HCT116 (cell line): ENCODE measurements at regions not wholly inside any gene's neighbourhood (a gene's known extent, or its start where the extent isn't known, plus 50 kb on each side); places are given as distances from the start of the nearest gene placed in this dataset.

Experiments used
- EZH2 ChIP-seq: fragments of 200-600 bp; sonication (generic); IDR thresholded peaks from 2 replicates; pipeline ENCODE4 v1.6.1; 2017; ENCODE audit warnings: antibody characterized with exemption, mixed run types
- POLR2A ChIP-seq: IDR thresholded peaks from 2 replicates; pipeline ENCODE4 v1.7.0; 2011; ENCODE audit warnings: borderline replicate concordance; ENCODE audit not compliant: insufficient read depth, insufficient read length; ENCODE audit errors: extremely low read depth
- POLR2AphosphoS5 ChIP-seq: IDR thresholded peaks from 2 replicates; pipeline ENCODE4 v1.6.1; 2011; ENCODE audit warnings: mild to moderate bottlenecking, low read depth, low read length, moderate library complexity
- TF ChIP-seq, protein P1 (sequence below), 3 experiments: fragments of 200-600 bp in 1 of 3; sonication (generic) in 1 of 3; IDR thresholded peaks in 2 of 3; conservative IDR thresholded peaks in 1 of 3; 2 replicates each; pipeline ENCODE4 v1.5.1; 2012 to 2017; ENCODE audit warnings: low read depth in 2 of 3, low read length in 2 of 3, antibody characterized with exemption in 1 of 3, borderline replicate concordance in 1 of 3, control low read depth in 1 of 3, mild to moderate bottlenecking in 1 of 3, mixed read lengths in 1 of 3, mixed run types in 1 of 3, moderate library complexity in 1 of 3; ENCODE audit not compliant: insufficient read depth in 1 of 3
- TF ChIP-seq, protein P2 (sequence below): IDR thresholded peaks from 2 replicates; pipeline ENCODE4 v1.6.1; 2012

DNA sequence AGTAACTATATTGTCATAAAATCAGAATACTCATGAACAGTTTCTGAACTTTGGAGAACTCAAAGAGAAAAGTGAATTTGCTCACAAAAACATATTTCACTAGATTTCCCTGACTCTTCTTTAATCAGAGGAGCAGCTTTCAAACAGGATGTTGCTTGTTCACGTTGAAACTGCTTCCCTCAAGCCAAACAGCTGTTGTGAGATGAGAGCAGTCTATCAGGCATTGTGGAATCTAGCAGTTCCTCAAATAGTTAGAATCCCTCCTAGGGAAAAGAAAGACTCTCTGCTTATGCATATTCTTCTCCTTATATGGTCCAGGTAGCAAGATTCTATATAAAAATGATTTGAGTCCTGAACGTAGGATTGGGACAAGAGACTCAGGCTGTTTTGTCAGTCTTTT is 1012.1 kb downstream of the FAM133A start:
- TF ChIP-seq, protein P1, sequence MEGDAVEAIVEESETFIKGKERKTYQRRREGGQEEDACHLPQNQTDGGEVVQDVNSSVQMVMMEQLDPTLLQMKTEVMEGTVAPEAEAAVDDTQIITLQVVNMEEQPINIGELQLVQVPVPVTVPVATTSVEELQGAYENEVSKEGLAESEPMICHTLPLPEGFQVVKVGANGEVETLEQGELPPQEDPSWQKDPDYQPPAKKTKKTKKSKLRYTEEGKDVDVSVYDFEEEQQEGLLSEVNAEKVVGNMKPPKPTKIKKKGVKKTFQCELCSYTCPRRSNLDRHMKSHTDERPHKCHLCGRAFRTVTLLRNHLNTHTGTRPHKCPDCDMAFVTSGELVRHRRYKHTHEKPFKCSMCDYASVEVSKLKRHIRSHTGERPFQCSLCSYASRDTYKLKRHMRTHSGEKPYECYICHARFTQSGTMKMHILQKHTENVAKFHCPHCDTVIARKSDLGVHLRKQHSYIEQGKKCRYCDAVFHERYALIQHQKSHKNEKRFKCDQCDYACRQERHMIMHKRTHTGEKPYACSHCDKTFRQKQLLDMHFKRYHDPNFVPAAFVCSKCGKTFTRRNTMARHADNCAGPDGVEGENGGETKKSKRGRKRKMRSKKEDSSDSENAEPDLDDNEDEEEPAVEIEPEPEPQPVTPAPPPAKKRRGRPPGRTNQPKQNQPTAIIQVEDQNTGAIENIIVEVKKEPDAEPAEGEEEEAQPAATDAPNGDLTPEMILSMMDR (IDR thresholded peaks at IDR 0.05 in 2 of 3, conservative IDR thresholded peaks at IDR 0.05 in 1 of 3; ENCODE audit: borderline replicate concordance in 1 of 3, insufficient read depth in 1 of 3, low read depth in 2 of 3, low read length in 2 of 3): no peak
- TF ChIP-seq POLR2A: no peak
- no peak for TF ChIP-seq POLR2AphosphoS5
- TF ChIP-seq, protein P2, sequence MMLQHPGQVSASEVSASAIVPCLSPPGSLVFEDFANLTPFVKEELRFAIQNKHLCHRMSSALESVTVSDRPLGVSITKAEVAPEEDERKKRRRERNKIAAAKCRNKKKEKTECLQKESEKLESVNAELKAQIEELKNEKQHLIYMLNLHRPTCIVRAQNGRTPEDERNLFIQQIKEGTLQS: no peak
- no peak for TF ChIP-seq EZH2
